ENCODE measurements at regions not wholly inside any gene's neighbourhood (a gene's known extent, or its start where the extent isn't known, plus 50 kb on each side); places are given as distances from the start of the nearest gene placed in this dataset.

GRCh38 chr3:176855901-176856486 lies 341.3 kb downstream of the TBL1XR1 start:
- intact Hi-C loops (cut with DNase I), result no loop called here
- Histone ChIP-seq H3K4me3 (no peak overlapping the region), H3K36me3 (replicated peaks in 1 of 2) (no peaks in the 10 kb centered on the region), H3K9me3 (replicated peaks in 1 of 3) (no peaks in the 10 kb centered on the region), H3K4me1 (replicated peaks in 1 of 2) (no peaks in the 10 kb centered on the region), H3K27me3 (no peaks in the 10 kb centered on the region), H3K27ac (no peak overlapping the region)
- WGBS, 4 donors, result 69 to 74% (median 71%) methylated on average over 2 of the region's 2 CpGs
- TF ChIP-seq CTCF (IDR thresholded peaks at IDR 0.05) (no peak), POLR2A (IDR thresholded peaks at IDR 0.05) (no peak)
- no peak for DNase-seq

GRCh38 chr3:176855213-176855612 lies 342.1 kb downstream of the TBL1XR1 start:
- WGBS, 4 donors, result 58 to 75% (median 67%) methylated on average over 4 of the region's 4 CpGs
- H3K36me3 ChIP-seq (replicated peaks in 1 of 2), result no peaks in the 10 kb centered on the region

DNA sequence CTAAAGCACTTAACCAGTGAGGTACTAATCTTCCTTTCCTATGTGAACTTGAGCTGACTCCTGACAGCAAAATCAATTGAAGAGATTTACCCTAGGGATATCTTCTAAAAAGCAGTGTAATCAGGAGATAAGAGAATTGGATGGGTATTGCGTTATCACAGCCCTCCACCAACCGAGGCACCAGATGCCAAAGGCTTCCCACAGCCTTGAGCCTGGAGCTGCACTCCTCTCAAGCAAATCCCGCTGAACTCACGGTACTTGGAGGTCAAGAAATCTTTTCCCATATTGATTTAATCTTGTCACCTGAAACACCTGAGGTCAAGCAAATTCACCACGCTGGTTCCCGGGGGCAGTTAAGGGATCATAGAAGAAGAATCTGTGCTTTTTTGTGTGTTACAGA lies 346.8 kb downstream of the TBL1XR1 start:
- 75 to 83% (median 78%) methylated on average over 6 of the region's 6 CpGs for WGBS, 4 donors
- DNase-seq, result no peak
- Histone ChIP-seq H3K27ac (no peak overlapping the region), H3K36me3 (replicated peaks in 1 of 2) (no peaks in the 10 kb centered on the region), H3K4me1 (replicated peaks in 1 of 2) (no peaks in the 10 kb centered on the region), H3K27me3 (no peaks in the 10 kb centered on the region), H3K4me3 (no peak overlapping the region), H3K9me3 (replicated peaks in 1 of 3) (no peaks in the 10 kb centered on the region)
- intact Hi-C loops (cut with DNase I), result no loop called here
- TF ChIP-seq CTCF (IDR thresholded peaks at IDR 0.05) (no peak), POLR2A (IDR thresholded peaks at IDR 0.05) (no peak)

More at GRCh38 chr3:176855213-176855612, 342.1 kb downstream of the TBL1XR1 start:
- Histone ChIP-seq H3K4me1 (replicated peaks in 1 of 2) (no peaks in the 10 kb centered on the region), H3K4me3 (no peak overlapping the region), H3K27me3 (no peaks in the 10 kb centered on the region), H3K27ac (no peak overlapping the region), H3K9me3 (replicated peaks in 1 of 3) (no peaks in the 10 kb centered on the region)
- TF ChIP-seq CTCF (IDR thresholded peaks at IDR 0.05), result no peak
- no peak for TF ChIP-seq POLR2A (IDR thresholded peaks at IDR 0.05)
- DNase-seq, result no peak
- intact Hi-C loops (cut with DNase I), result no loop called here

DNA sequence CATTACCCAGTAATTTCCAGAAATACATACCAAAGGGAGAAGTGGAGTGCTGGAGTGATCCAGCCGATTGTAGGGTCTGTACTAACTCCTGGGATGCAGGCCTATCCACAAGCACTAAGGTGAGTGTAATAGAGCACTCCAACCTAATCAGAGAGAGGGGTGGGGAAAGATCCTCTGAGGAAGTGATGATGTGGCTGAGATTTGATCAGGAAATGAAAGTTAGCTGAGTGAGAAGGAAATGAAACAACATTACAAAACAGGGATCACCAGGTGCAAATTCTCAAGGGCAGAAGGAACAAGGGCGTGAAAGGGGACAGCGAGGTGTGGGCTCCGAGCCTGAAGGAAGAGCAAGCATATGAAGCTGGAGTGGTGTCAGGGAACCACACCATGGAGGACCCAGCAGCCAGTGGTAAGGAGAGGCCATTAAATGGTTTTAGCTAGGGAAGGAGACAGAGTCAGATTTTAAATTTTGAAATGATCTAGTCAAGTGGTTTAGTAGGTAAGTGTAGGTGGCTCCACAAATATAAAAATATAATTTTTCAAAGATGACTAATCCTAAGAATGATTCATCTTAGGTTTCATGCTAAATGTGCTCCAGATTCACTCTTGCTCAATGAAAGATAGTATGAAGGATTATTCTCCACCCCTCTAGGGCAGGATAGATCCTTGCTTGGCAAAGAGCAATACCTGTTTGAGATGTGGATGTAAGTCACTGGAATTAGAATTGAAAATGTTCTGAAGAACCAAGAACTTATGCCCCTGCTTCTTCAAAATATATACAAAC lies 348.7 kb downstream of the TBL1XR1 start:
- DNase-seq, result no peak
- TF ChIP-seq CTCF (IDR thresholded peaks at IDR 0.05) (no peak), POLR2A (IDR thresholded peaks at IDR 0.05) (no peak)
- Histone ChIP-seq H3K9me3 (replicated peaks in 1 of 3) (no peaks in the 10 kb centered on the region), H3K36me3 (replicated peaks in 1 of 2) (no peaks in the 10 kb centered on the region), H3K4me1 (replicated peaks in 1 of 2) (no peaks in the 10 kb centered on the region), H3K27ac (no peak overlapping the region), H3K27me3 (no peaks in the 10 kb centered on the region), H3K4me3 (no peak overlapping the region)
- 67 to 92% (median 76%) methylated on average over 4 of the region's 4 CpGs for WGBS, 4 donors
- intact Hi-C loops (cut with DNase I), result no loop called here
